22Rv1 (cell line): ENCODE measurements at regions not wholly inside any gene's neighbourhood (a gene's known extent, or its start where the extent isn't known, plus 50 kb on each side); places are given as distances from the start of the nearest gene placed in this dataset.
A peak's percentile ranks its signal among the peaks of the same experiment; 100 is the strongest.

Experiments used
- H3K27ac ChIP-seq: fragments of 450-650 bp; 2 replicates; pipeline ENCODE4 v1.5.1; 2017
- CTCF ChIP-seq: fragments of 450-650 bp; IDR thresholded peaks from 2 replicates; pipeline ENCODE4 v1.5.1; 2017; ENCODE audit warnings: mild to moderate bottlenecking
- ZFX ChIP-seq: fragments of 450-650 bp; IDR thresholded peaks from 2 replicates; pipeline ENCODE4 v1.6.1; 2017; ENCODE audit warnings: antibody characterized with exemption, borderline replicate concordance

- TF ChIP-seq CTCF (no peak), ZFX (no peak)
- H3K27ac ChIP-seq: no peak overlapping the region
Observed at GRCh38 chr9:28805197-28805596, 1231.9 kb upstream of the C9orf72 start.

- no peak overlapping the region for H3K27ac ChIP-seq
- TF ChIP-seq ZFX: no peak
- TF ChIP-seq CTCF: no peak
Observed at GRCh38 chr9:28808042-28808441, 1234.8 kb upstream of the C9orf72 start.

- TF ChIP-seq CTCF (no peak), ZFX (no peak)
- no peak overlapping the region for H3K27ac ChIP-seq
Observed at GRCh38 chr9:28810388-28811075, 1237.3 kb upstream of the C9orf72 start.

- TF ChIP-seq CTCF (no peak), ZFX (no peak)
- H3K27ac ChIP-seq: no peak overlapping the region
Observed at GRCh38 chr9:28820741-28821140, 1247.5 kb upstream of the C9orf72 start.

GRCh38 chr9:28821240-28821639, 1248.0 kb upstream of the C9orf72 start:
- TF ChIP-seq ZFX (no peak), CTCF (no peak)
- H3K27ac ChIP-seq: no peak overlapping the region

- peak overlapping the region; percentile 40 for H3K27ac ChIP-seq
- no peak for TF ChIP-seq CTCF
- no peak for TF ChIP-seq ZFX
Observed at GRCh38 chr9:28824432-28824963, 1251.2 kb upstream of the C9orf72 start.

GRCh38 chr9:28832168-28832770, 1259.0 kb upstream of the C9orf72 start:
- no peak overlapping the region for H3K27ac ChIP-seq
- TF ChIP-seq CTCF: no peak
- TF ChIP-seq ZFX: no peak
